GM18520 (cell line): ENCODE measurements at regions not wholly inside any gene's neighbourhood (a gene's known extent, or its start where the extent isn't known, plus 50 kb on each side); places are given as distances from the start of the nearest gene placed in this dataset.
"Not testable (repeated sequence)": the region's sequence is repeated elsewhere in the genome, so short reads cannot be mapped to it uniquely, and the experiment has no call there.

Source experiments
- ATAC-seq: cut with Tn5 transposase; IDR thresholded peaks from one replicate; pipeline ENCODE4 v1.9.1; 2021; ENCODE audit not compliant: unreplicated experiment

DNA sequence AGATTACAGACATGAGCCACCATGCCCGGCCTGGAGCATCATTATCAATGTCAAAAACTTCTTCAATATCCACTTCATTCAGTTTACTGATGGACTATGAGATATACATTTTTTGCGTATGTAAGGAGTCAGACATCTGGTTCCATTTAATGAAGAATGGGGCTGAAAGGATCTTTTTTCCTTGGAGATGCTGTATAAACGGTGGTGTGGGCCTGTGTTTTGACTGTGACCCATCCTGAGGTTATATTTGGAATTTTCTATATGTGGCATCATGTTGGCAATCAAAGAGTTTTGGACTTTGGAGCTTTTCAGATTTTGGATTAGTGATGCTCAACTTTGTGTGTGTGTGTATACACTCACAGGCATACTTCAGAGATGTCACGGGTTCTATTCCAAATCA is 85.7 kb upstream of the FBXL17 start:
- no peak for ATAC-seq

DNA sequence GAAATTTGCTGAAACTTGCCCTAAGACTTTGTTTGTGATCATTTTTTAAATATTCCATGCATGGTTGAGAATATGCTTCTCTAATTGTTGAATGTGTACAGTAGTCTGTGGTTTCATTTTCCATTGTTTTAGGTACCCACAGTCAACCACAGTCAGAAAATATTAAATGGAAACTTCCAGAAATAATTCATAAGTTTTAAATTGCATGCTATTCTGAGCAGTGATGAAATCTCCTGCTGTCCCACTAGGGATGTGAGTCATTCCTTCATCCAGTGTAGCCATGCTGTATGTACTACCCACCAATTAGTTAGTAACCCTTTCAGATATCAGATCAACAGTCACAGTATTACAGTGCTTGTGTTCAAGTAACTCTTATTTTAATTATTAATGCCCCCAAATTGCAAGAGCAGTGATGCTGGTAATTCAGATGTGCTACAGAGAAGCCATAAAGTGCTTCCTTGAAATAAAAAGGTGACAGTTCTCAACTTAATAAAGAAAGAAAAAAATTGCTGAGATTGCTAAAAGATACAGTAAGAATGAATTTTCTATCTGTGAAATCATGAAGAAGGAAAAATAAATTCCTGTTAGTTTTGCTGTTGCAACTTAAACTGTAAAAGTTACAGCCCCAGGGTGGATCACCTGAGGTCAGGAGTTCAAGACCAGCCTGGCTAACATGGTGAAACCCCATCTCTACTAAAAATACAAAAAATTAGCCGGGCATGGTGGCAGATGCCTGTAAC is 79.9 kb upstream of the FBXL17 start:
- no peak for ATAC-seq

DNA sequence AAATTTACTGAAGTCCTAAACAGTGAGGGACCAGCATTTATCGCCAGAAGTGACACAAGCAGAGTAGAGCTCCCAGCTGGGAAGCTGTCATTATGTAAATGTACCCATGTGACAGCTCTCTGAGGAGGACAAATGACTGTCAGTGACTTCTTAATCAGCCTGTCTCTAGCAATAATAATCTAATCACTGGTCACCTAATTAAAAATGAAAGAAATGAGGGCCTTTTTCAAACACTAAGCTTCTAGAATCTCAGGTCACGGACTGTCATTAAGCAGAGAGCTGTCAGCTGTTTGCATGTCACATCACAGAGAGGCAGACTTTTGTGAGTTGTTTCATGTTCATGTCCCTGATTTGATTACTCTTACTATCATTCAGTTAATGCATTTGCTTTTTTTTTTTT is 77.9 kb upstream of the FBXL17 start:
- ATAC-seq = no peak

DNA sequence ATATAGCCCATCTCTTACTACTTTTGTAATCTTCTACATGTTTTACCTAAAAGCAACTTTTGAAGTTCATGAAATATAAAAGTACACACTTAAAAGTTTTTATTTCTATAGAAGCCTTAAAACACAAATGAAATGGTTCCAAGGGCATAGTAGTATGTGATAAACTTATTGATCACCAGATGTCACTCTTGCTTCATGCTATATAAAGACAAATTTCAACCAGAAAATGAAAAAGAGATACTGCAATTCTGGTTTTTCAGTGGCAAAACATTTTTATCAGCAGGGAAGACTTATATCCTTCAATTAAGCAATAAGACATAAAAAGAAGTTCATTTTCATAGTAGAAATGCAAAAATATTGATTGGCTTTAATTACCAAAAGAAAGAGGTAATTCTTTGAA is 69.4 kb upstream of the FBXL17 start:
- no peak for ATAC-seq

DNA sequence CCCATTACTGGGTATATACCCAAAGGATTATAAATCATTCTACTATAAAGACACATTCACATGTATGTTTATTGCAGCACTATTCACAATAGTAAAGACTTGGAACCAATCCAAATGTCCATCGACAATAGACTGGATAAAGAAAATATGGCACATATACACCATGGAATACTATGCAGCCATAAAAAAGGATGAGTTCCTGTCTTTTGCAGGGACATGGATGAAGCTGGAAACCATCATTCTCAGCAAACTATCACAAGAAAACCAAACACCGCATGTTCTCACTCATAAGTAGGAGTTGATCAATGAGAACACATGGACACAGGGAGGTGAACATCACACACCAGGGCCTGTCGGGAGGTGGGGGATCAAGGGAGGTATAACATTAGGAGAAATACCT is 62.2 kb upstream of the FBXL17 start:
- ATAC-seq = not testable (repeated sequence)

DNA sequence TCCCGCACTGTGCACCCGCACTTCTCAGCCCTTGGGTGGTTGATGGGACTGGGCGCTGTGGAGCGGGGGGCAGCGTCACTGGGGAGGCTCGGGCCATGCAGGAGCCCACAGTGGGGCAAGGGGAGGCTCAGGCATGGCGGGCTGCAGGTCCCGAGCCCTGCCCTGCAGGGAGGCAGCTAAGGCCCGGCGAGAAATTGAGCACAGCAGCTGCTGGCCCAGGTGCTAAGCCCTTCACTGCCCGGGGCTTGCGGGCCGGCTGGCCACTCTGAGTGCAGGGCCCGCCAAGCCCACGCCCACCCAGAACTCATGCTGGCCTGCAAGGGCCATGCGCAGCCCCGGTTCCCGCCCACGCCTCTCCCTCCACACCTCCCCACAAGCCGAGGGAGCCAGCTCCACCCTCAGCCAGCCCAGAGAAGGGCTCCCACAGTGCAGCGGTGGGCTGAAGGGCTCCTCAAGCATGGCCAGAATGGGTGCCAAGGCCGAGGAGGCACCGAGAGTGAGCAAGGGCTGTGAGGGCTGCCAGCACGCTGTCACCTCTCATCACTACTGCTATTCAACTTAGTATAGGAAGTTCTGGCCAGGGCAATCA is 60.3 kb upstream of the FBXL17 start:
- not testable (repeated sequence) for ATAC-seq

DNA sequence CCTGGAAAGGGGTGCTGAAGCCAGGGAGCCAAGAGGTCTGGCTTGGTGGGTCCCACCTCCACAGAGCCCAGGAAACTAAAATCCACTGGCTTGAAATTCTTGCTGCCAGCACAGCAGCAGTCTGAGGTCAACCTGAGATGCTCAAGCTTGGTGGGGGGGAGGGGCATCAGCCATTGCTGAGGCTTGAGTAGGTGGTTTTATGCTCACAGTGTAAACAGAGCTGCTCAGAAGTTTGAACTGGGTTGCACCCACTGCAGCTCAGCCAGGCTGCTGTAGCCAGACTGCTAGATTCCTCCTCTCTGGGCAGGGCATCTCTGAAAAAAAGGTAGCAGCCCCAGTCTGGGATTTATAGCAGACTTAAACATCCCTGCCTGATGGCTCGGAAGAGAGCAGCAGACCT is 55.5 kb upstream of the FBXL17 start:
- no peak for ATAC-seq

DNA sequence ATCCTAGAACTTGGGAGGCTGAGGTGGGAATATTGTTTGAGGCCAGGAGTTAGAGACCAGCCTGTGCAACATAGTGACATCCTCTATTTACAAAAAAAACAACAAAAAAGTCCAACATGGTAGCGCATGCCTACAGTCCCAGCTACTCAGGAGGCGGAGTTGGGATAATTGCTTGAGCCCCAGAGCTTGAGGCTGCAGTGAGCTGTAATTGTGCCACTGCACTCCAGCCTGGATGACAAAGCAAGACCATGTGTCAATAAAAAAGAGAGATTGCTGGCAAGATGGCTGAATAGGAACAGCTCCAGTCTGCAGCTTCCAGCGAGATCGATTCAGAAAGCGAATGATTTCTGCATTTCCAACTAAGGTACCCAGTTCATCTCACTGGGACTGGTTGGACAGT is 54.8 kb upstream of the FBXL17 start:
- ATAC-seq = no peak

DNA sequence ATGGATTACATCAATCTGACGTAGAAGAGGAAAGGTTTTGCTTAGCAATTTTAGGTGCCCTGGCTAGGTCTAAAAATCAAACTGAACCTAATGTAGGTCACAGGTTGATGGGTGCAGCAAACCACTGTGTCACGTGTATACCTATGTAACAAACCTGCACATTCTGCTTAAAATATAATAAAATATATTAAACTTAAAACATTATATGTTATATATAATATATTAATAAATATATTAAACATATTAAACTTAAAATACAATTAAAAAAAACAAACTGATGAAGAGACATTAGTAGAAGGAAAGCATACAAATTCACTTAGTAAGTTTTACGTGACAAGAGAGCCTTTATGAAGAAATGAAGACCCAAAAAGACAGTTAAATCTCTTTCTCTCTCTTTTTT is 51.7 kb upstream of the FBXL17 start:
- ATAC-seq = no peak

DNA sequence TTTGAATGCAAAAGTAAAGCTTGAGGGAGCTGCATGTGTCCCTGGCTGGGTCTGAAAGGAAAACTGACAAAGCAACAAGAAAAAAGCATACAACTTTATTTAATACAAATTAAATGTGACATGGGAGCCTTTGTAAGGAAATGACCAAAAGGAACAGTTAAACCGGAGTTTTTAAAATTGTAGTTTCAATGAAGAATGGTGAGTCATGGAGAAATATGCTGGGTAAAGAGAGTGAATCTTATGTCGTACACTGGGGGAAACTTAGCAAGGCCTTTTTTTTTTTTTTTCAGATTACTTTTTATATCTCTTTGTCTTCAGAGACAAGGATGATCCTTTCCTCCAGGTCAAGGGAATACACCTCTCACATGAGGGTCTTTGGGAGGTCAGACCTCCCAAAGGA is 50.1 kb upstream of the FBXL17 start:
- no peak for ATAC-seq
